Nucleus accumbens (tissue), 56 donors: ENCODE measurements at regions not wholly inside any gene's neighbourhood (a gene's known extent, or its start where the extent isn't known, plus 50 kb on each side); places are given as distances from the start of the nearest gene placed in this dataset.
A peak's percentile ranks its signal among the peaks of the same experiment; 100 is the strongest.
"Not testable (repeated sequence)": the region's sequence is repeated elsewhere in the genome, so short reads cannot be mapped to it uniquely, and the experiment has no call there.

Experiments
- DNase-seq, 56 donors: peaks; one replicate each; lab custom pipeline; 2025; lab: John Stamatoyannopoulos, UW

DNA sequence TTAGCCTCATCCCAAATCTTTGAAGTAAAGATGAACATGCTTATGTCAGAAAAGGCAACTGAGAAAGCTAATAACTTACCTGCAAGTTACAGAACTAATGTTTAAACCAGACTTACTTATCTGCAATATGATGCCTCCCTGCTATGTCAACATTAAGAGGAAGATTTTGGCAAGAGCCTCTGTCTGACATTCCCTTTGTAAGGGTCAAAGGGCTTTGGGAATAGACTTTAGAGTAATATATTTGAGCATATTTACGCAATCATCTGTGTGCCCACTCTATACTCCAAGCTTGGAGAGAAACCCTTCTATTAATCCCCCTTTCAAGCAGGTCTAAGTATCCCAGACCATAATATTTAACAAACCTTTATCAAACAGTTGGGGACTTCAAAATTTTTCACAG, 389.4 kb downstream of the NPIPA8 start:
- no peak for DNase-seq

DNA sequence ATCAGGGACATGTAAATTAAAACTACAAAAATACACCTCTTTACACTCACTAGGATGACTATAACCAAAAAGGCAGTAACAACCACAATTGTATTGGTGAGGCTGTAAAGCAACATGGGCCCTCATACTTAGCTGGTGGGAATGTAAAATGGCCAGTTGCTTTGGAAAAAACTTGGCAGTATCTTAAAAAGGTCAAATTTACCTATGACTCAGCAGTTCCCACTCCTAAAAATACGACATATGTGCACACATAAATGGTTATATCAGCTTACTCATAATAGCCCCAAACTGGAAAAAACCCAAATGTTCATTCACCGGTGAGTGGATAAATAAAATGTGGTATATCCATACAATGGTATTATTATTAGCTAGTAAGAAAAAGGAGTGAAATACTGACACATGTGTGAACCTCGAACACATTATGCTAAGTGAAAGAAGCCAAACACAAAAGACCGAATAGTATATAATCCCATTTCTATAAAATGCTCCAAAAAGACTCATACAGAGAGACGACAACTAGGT, 391.4 kb downstream of the NPIPA8 start:
- DNase-seq, result no peak

DNA sequence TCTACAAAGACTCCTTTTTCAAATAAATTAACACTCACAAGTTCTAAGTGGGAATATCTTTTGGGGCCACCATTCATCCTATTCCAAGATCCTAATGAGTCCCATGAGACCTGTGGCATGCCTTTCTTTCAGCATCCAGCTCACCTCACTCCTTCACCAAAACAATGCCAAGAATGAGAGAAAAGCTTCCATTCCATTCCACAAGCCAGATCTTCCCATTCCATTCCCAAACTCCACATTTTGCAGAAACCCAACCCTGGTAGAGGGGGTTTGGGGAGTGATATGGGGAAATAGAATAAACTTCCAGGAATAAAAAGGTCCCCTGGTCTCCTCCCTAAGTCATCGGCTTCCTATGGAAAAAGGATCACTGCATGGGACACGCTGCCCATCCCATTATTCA, 392.2 kb downstream of the NPIPA8 start:
- DNase-seq, result no peak

DNA sequence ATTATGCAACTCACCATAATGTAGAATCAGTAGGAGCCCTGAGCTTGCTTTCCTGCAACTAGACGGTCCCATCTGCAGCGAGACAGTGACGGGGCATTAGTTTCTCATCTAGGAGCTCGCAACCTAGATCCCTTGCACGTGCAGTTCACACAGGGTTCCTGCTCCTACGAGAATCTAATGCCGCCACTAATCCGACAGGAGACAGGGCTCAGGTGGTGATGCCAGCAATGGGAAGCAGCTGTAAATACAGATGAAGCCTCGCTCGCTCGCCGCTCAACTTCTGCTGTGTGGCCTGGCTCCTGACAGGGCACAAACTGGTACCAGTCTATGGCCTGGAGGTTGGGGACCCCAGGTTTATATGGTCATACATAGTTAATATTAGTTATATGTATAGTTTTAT, 394.5 kb downstream of the NPIPA8 start:
- no peak for DNase-seq

DNA sequence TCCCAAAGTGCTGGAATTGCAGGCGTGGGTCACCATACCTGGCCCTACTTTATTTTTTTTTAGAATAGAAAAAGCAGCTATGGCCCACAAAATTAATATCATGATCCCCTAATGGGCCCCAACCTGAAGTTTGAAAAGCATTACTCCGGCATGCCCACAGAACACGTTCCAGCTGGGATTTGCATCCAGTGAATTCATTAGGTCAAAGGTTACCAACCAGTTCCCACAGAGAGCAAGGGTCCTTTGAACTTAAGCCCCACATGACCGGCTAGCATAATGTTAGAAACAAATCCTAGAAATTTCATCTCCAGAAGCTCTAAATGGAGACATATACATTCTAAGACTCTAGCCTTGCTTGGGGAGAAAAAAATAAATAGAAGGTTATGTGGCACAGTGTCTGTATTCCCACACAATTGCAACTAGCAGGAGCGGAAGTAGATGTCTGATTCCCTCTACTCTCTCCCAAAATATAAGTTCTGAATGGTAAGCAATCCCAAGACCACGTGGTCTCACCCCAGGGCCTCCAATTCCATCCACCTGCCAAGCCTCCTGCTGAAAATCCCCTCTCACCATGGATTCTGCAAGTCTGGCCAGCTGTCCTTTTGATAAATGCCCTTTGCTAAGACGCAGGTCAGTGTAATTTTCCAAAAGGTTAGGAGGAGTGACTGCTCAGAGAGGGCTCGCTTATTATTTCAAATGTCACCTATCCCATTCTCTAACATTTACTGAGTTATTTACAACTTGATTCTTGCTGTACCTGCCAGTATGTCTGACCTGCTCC, 395.8 kb downstream of the NPIPA8 start:
- no peak for DNase-seq

DNA sequence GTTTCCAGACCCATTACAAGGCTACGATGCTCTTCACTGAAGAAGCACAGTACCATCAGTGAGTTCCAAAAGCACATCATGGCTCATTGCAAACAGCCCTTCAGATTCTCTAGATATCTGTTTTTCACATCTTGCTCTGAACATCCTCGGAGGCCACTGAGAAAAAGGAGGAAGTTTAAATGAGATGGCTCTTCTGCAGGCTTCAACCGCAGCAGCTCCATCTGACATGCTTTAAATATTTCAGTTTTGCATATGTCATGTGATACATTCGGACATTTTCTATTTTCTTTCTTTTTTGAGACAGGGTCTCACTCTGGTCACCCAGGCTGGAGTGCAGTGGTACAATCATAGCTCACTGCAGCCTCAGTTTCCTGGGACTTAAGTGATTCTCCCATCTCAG, 396.8 kb downstream of the NPIPA8 start:
- no peak for DNase-seq

DNA sequence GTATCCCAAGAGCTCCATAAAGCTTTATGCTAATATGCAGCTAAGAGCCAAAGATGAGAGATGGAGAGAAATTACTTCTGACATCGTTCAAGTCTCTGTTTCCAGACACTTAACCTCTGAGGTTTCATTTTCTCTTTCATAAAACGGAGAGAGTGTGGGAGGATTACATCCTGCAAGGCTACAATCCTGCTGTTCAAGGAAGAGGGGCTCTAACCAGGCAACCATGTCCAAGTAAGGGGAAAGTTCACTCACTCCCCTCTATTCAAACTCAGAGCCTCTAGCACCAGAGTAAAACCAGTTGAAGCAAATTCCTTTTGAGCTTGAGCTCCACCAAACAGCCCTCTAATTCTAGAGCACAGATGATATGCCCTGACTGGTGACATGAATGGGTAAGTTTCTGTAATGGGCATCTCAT, 397.4 kb downstream of the NPIPA8 start:
- DNase-seq, result no peak

DNA sequence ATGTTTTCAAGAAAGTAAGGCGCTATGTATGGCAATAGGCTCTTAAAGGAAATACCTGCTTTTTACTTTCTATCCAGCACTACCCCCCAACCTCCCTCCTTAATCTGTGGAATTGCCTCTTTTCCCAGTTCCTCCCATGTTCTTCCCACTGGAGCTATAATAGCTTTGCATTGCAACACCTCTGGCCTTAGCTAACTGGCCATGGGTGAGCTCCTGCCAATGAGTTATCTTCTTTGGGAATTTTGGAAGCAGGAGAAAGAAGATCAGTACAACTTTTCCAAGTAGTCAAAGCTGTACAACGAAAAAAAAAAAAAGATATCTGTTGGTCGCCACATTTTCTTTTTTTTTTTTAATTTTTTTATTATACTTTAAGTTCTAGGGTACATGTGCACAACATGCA, 398.0 kb downstream of the NPIPA8 start:
- no peak for DNase-seq

DNA sequence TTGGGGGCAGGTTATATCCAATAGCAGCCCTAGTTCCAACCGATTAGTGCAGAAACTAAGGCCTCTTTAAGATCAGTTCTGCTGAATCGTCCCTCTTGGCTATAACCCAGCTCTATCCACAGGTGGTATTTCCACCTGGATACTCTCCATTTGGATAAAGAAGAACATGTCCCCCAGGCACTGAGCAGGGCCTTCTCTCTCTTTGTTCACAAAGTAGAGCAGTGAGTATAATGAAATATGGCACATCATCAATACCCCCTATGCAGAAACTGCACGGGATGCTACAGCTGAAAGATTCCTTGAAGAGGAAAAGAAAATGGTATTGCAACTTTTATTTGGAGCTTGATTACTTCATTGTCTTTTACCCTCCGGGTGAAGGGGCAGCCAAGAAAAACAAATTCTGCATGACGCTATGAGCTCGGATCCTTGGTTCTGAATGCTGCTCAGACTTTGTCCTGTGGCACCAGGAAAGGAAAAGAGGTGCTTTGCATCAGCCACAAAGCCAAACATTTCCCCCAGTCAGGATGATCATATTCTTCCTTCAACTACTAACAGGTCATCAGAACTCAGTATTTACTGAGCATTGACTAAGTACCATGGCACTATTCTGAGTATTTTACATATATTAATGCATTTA, 399.7 kb downstream of the NPIPA8 start:
- no peak for DNase-seq

DNA sequence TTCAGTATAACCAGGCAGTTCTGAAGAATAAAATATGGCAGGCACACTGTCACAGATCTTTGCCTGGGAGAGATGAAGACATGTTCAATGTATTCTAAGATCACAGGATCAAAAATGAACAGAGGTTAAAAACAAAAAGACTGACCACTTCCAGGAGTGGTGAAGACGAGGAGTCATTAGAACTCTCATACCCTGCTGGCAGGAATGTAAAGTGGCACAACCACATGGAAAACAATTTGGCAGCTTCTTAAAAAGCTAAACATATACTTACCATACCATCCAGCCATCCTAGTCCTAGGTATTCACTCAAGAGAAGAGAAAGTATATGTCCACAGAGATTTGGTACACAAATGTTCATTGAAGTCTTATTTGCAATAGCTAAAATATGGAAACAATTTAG, 406.3 kb downstream of the NPIPA8 start:
- no peak for DNase-seq

DNA sequence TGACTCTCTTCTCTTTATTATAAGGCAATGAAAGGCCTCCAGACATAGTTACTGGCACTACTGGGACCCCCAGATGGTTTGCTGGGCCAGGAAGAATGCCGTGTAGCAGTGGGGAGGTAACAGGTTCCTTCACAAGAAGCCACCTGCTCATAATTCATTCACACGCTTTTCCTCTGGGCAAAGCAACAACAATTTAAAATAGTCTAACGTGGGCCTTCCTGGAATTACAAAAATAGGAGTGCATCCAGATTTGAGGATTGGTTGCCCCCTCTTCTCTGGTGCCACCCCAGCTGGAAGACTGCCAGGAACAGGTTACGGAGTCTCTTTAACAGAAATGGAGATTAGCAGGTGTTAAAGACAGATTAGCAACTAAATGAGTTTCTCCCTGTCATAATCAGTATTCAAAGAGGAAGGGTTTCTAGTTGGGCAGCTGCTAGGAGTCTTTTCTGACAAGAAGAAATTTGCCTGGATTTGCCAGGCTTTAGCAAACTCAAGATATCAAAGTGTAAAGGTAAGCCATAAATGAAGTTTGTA, 409.6 kb downstream of the NPIPA8 start:
- no peak for DNase-seq

DNA sequence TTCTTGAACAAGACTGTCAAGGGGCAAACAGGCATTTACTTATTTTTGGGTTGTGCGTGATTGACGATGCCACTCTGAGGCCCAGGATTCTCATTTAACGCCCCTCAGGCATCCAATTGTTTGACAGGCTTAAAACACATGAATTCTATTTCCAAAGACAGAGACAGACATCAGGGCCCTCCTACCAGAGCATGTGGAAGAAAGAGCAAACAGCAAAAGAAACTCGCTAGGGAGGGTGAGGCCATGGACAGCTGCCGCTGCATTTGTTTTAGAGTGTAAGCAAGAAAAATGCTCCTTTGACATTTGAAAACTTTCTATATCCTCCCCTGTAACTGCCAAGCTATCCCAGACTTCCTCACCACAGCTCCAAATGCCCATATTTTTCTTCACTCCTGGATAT, 410.1 kb downstream of the NPIPA8 start:
- no peak for DNase-seq

DNA sequence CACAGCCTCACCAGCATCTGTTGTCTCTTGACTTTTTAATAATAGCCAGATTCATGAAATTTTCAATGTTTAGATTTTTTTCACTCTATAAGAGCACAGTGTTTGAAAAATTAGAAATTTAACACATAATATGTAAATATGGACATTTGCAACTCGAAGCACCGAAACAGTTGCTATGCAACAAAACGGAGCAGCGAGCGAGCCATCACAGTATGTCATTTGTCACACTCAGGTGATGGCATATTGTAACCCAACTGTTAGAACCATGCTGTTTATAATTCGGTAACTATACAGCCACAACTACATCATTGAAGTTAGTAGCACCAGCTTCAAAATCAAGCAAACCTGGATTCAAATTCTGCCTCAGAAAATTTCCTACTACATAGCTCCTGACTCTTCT, 410.8 kb downstream of the NPIPA8 start:
- no peak for DNase-seq

DNA sequence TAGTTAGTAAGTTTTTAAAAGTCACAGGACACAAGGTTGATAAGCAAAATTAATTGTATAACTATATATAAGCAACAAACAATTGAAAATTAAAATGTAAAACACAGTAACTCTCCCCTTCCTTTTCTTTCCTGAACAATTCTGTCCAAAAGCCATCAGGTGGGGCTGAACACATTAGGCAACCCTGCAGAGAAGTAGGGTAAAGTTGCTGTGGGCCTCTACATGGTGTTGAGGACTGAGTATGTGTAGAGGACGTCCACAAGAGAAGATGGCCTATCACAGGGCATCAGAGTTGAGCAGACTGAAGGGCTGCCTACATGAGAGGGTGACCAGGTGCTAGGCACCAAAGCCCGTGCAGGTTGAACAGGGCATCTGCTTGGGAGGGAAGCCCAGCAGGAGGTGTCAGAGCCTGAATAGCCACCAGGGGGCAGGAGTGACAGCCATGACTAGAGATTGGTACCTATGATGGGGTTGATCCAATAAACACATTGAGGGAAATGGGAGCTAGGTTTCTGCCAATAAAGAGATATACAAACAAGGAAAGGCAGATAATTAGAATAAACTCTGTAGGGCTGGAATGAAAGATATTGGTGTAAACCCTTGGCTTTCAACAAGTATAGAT, 415.1 kb downstream of the NPIPA8 start:
- DNase-seq, result peak in 1 of 56 donors; percentile 1

DNA sequence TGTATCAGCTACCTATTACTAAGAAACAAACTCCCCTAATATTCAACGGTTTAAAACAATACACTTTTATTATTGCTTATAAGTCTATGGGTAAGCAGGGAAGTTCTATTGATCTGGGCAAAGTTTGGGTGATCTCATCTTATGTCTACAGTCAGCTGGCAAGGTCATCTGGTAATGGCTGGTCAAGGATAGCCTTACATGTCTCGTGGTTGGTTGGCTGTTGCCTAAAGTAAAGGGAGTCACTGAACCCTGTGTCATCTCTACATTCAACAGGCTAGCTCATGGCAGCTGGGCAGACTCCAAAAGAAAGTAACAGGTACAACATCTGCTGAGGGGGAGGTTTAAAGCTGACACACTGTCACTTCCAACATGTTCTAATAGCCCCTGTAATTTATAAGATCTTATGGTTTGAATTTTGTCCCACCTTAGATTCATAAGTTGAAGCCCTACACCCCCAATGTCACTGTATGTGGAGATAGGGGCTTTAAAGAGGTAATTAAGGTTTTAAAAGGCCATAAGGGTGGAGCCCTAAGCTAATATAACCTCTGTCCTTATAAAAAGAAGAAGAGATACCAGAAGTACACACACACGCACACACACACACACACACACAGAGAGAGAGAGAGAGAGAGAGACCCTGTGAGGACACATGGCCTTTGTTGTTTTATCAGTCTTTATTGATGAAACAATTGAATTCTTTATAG, 419.1 kb downstream of the NPIPA8 start:
- no peak for DNase-seq

DNA sequence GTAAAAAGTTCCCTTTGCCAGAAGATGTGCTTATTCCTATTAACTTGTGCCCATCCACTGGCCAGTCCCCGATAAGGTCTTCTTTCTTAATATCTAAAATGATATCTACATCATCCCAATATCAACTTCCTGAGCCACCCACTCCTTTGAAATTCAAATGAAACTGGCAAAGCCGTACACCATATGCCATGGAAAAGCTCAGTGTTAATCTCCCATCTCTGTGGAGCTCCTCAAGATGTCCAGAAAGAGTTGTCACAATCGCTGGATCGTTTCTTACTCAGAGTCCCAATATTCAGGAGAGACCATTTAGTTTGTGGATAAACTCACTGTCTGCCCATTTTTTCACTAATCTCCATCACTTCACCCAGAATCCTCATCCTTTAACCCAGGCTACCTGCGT, 420.7 kb downstream of the NPIPA8 start:
- no peak for DNase-seq

DNA sequence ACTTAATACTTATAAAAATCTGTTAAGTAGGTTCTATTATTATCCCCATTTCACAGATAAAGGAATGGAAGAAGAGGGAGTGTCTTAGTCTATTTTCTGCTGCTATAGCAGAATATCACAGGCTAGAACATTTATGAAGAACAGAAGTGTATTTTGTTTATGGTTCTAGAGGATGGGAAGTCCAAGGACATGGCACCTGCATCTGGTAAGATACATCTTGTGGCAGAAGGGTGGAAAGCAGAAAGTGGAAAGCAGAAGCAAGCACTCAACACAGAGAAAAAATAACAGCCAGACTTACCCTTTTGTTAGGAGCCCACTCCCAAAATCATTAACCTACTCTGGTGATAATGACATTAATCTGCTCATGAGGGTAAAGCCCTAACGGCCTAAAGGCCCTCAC, 422.4 kb downstream of the NPIPA8 start:
- DNase-seq, result no peak

DNA sequence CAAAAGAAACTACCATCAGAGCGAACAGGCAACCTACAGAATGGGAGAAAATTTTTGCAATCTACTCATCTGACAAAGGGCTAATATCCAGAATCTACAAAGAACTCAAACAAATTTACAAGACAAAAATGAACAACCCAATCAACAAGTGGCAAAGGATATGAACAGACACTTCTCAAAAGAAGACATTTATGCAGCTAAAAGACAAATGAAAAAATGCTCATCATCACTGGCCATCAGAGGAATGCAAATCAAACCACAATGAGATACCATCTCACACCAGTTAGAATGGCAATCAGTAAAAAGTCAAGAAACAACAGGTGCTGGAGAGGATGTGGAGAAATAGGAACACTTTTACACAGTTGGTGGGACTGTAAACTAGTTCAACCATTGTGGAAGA, 425.0 kb downstream of the NPIPA8 start:
- not testable (repeated sequence) for DNase-seq

DNA sequence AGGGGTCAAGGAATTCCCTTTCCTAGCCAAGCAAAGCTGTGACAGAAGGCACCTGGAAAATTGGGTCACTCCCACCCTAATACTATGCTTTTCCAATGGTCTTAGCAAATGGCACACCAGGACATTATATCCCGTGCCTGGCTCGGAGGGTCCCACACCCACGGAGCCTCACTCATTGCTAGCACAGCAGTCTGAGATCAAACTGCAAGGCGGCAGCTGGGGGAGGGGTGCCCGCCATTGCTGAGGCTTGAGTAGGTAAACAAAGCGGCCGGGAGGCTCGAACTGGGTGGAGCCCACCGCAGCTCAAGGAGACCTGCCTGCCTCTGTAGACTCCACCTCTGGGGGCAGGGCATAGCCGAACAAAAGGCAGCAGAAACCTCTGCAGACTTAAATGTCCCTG, 429.9 kb downstream of the NPIPA8 start:
- DNase-seq, result not testable (repeated sequence)

DNA sequence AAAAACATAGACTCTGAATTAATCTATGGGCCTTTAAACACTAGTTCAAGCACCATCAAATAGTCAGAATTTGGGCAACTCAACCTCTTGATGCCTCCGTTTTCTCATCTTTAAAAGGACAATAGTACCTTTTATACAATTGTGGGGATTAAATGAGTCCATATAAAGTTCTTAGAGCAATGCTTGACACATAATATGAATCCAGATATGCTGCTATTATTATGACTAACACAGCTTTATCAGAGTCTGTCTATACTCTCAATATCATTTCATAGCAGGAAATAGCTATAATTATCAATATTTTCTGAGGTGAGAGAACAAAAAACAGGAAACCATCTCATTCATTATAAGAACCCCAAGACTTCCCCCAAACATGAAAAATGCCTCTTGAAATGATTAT, 430.5 kb upstream of the XYLT1 start:
- DNase-seq, result no peak

DNA sequence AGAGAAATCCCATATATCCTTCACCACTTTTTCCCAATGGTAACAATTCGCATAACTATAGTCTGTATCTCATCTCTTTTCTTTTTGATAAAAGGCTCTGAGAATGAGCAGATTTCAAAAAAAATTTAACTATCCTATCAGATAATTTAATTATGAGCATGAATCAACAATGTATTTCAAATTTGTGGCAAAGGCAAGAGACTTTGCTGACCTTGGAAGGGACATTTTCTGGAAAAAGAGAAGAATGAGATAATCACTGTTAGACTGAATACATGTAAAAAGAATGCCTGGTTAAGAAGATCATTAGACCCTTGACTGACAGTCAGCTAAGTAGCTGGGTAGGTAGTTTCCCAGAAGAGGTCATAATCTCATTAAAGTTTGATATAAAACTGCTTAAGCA, 428.4 kb upstream of the XYLT1 start:
- DNase-seq, result no peak
